Prostate gland (tissue), 2 donors: ENCODE measurements at regions not wholly inside any gene's neighbourhood (a gene's known extent, or its start where the extent isn't known, plus 50 kb on each side); places are given as distances from the start of the nearest gene placed in this dataset.

Experiments used
- CTCF ChIP-seq, 4 experiments: fragments of 200-600 bp in 2 of 4; fragments of 450-650 bp in 2 of 4; sonication (generic) in 2 of 4; IDR thresholded peaks; 1 replicate in 3 of 4; 2 replicates in 1 of 4; pipeline ENCODE4 v1.5.1; 2016 to 2019; ENCODE audit warnings: antibody characterized with exemption in 4 of 4, mild to moderate bottlenecking in 2 of 4, moderate library complexity in 2 of 4
- POLR2A ChIP-seq: fragments of 450-650 bp; IDR thresholded peaks from one replicate; pipeline ENCODE4 v1.6.1; 2016; ENCODE audit warnings: antibody characterized with exemption, mild to moderate bottlenecking
- POLR2AphosphoS5 ChIP-seq: sonication (generic); formaldehyde crosslinking; IDR thresholded peaks from one replicate; pipeline ENCODE4 v1.6.1; 2017; ENCODE audit warnings: antibody characterized with exemption

- no peak for TF ChIP-seq CTCF (IDR thresholded peaks at IDR 0.05)
- TF ChIP-seq POLR2A: no peak
- no peak for TF ChIP-seq POLR2AphosphoS5
Measured at GRCh38 chr15:57806003-57806402, 99.5 kb downstream of the POLR2M start.
